ENCODE measurements at regions not wholly inside any gene's neighbourhood (a gene's known extent, or its start where the extent isn't known, plus 50 kb on each side); places are given as distances from the start of the nearest gene placed in this dataset.

DNA sequence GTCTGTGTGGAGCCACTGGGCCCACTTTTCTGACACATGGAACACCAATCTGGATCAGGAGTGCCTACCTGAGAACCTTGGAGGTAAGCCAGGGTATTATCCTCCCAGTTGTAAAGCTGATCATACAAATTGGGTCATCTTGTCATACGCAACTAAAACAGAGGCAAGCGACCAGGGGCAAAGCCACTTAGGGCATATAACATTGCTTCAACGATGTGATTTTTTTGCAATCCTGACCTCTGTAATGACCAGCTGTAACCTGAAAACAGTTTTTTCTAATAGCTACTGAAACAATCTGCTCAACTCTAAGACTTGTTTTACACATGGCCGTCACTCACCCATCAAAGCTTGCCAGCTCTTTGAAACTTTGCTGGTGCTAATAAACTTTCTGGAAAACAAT lies 261.5 kb upstream of the AGTR2 start:
- Histone ChIP-seq H3K79me2 (ENCODE audit: insufficient read depth, low read length) (no peaks in the 10 kb centered on the region), H3K9me2 (replicated peaks; ENCODE audit: low read depth, low read length) (no peaks in the 10 kb centered on the region), H4K20me1 (ENCODE audit: insufficient read depth, low read length, poor library complexity, severe bottlenecking) (no peaks in the 10 kb centered on the region), H3K27me3 (ENCODE audit: insufficient read depth, low read length, poor library complexity, severe bottlenecking) (no peaks in the 10 kb centered on the region), H3K9me3 (ENCODE audit: insufficient read depth, low read depth, low read length) (no peaks in the 10 kb centered on the region), H3F3A (ENCODE audit: low read depth) (no peaks in the 10 kb centered on the region), H3K9ac (ENCODE audit: low read depth, low read length, poor library complexity, severe bottlenecking) (no peak overlapping the region), H3K4me2 (ENCODE audit: low read depth, low read length, poor library complexity, severe bottlenecking) (no peak overlapping the region), H3K36me3 (ENCODE audit: insufficient read depth, low read length) (no peaks in the 10 kb centered on the region), H3K4me3 (ENCODE audit: low read length, poor library complexity, severe bottlenecking) (no peak overlapping the region), H3K4me1 (ENCODE audit: insufficient read depth, low read length, poor library complexity, severe bottlenecking) (no peaks in the 10 kb centered on the region), H2AFZ (ENCODE audit: low read length) (no peak overlapping the region)
- TF ChIP-seq EZH2phosphoT487 (IDR thresholded peaks at IDR 0.05; ENCODE audit: borderline replicate concordance) = no peak
- TF ChIP-seq, protein P1, sequence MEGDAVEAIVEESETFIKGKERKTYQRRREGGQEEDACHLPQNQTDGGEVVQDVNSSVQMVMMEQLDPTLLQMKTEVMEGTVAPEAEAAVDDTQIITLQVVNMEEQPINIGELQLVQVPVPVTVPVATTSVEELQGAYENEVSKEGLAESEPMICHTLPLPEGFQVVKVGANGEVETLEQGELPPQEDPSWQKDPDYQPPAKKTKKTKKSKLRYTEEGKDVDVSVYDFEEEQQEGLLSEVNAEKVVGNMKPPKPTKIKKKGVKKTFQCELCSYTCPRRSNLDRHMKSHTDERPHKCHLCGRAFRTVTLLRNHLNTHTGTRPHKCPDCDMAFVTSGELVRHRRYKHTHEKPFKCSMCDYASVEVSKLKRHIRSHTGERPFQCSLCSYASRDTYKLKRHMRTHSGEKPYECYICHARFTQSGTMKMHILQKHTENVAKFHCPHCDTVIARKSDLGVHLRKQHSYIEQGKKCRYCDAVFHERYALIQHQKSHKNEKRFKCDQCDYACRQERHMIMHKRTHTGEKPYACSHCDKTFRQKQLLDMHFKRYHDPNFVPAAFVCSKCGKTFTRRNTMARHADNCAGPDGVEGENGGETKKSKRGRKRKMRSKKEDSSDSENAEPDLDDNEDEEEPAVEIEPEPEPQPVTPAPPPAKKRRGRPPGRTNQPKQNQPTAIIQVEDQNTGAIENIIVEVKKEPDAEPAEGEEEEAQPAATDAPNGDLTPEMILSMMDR (conservative IDR thresholded peaks at IDR 0.05; ENCODE audit: low read length) = no peak

DNA sequence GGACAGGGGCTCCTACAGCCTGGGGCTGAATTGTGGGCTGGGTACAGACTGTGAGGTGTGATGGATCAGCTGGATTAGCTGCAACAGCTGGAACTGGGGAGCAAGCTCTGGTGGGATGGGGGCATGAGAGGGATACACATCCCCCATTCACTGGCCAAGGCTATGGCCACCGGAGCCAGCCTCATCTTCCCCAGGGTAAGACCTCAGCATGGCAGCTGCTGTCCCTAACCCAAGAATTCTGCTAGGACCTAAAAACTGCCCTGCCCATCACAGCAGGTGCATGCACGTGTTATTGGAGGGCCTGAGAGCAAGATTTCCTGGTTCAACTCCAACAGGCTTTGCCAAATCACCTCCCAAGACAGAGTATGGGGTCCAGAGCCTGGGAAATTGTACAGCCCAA lies 258.6 kb upstream of the AGTR2 start:
- Histone ChIP-seq H3K4me2 (ENCODE audit: low read depth, low read length, poor library complexity, severe bottlenecking) (peak overlapping the region; percentile 8), H3K27me3 (ENCODE audit: insufficient read depth, low read length, poor library complexity, severe bottlenecking) (no peaks in the 10 kb centered on the region), H3K9me3 (ENCODE audit: insufficient read depth, low read depth, low read length) (no peaks in the 10 kb centered on the region), H3K36me3 (ENCODE audit: insufficient read depth, low read length) (no peaks in the 10 kb centered on the region), H3K4me3 (ENCODE audit: low read length, poor library complexity, severe bottlenecking) (no peak overlapping the region), H3K4me1 (ENCODE audit: insufficient read depth, low read length, poor library complexity, severe bottlenecking) (no peaks in the 10 kb centered on the region), H3K9me2 (replicated peaks; ENCODE audit: low read depth, low read length) (no peaks in the 10 kb centered on the region), H3K9ac (ENCODE audit: low read depth, low read length, poor library complexity, severe bottlenecking) (no peak overlapping the region), H3F3A (ENCODE audit: low read depth) (no peaks in the 10 kb centered on the region), H3K79me2 (ENCODE audit: insufficient read depth, low read length) (no peaks in the 10 kb centered on the region), H4K20me1 (ENCODE audit: insufficient read depth, low read length, poor library complexity, severe bottlenecking) (no peaks in the 10 kb centered on the region), H2AFZ (ENCODE audit: low read length) (no peak overlapping the region)
- TF ChIP-seq, protein P1 (conservative IDR thresholded peaks at IDR 0.05; ENCODE audit: low read length) = no peak
- no peak for TF ChIP-seq EZH2phosphoT487 (IDR thresholded peaks at IDR 0.05; ENCODE audit: borderline replicate concordance)

DNA sequence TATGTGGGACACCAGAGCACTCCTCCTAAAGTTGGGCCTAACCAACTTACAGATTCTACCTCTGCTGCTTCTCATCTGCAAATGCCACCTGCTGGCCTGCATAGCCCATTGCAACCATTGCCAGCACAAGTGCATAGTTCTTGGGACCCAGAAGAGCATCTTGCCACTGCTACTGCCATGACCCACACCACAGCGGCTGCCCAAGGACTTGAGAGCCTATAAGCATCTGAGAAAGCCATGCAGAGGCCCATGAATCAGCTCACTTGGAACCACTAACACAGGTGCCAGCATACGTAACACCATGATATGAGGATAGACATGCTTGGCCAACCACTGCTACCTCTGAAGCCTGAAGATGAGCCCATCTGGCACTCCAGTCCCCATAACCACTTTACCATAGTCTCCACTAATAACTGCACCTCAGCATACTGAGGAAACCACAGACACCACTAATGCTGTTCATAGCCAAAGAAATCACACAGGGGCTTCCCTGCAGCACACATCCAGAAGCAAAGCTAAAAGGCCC lies 258.1 kb upstream of the AGTR2 start:
- H2AFZ ChIP-seq (ENCODE audit: low read length) = no peak overlapping the region
- H3K27me3 ChIP-seq (ENCODE audit: insufficient read depth, low read length, poor library complexity, severe bottlenecking) = no peaks in the 10 kb centered on the region
- H3K4me3 ChIP-seq (ENCODE audit: low read length, poor library complexity, severe bottlenecking) = no peak overlapping the region
- no peaks in the 10 kb centered on the region for H3F3A ChIP-seq (ENCODE audit: low read depth)
- H3K9me3 ChIP-seq (ENCODE audit: insufficient read depth, low read depth, low read length) = no peaks in the 10 kb centered on the region
- H3K4me2 ChIP-seq (ENCODE audit: low read depth, low read length, poor library complexity, severe bottlenecking) = peak overlapping the region; percentile 8
- TF ChIP-seq, protein P1 (conservative IDR thresholded peaks at IDR 0.05; ENCODE audit: low read length) = peak; percentile 57
- TF ChIP-seq EZH2phosphoT487 (IDR thresholded peaks at IDR 0.05; ENCODE audit: borderline replicate concordance) = no peak
- H3K9ac ChIP-seq (ENCODE audit: low read depth, low read length, poor library complexity, severe bottlenecking) = no peak overlapping the region
- H3K36me3 ChIP-seq (ENCODE audit: insufficient read depth, low read length) = no peaks in the 10 kb centered on the region
- no peaks in the 10 kb centered on the region for H4K20me1 ChIP-seq (ENCODE audit: insufficient read depth, low read length, poor library complexity, severe bottlenecking)
- H3K79me2 ChIP-seq (ENCODE audit: insufficient read depth, low read length) = no peaks in the 10 kb centered on the region
- no peaks in the 10 kb centered on the region for H3K9me2 ChIP-seq (replicated peaks; ENCODE audit: low read depth, low read length)
- no peaks in the 10 kb centered on the region for H3K4me1 ChIP-seq (ENCODE audit: insufficient read depth, low read length, poor library complexity, severe bottlenecking)
